ENCODE measurements at regions not wholly inside any gene's neighbourhood (a gene's known extent, or its start where the extent isn't known, plus 50 kb on each side); places are given as distances from the start of the nearest gene placed in this dataset.

GRCh38 chr18:53749766-53750165, 474.7 kb downstream of the MBD2 start:
- Histone ChIP-seq H3K4me1 (no peaks in the 10 kb centered on the region), H3K9me3 (replicated peaks) (no peaks in the 10 kb centered on the region), H3K4me3 (no peak overlapping the region), H3K27ac (no peak overlapping the region), H3K27me3 (no peaks in the 10 kb centered on the region), H3K36me3 (no peaks in the 10 kb centered on the region)
- DNase-seq = no peak

- DNase-seq = no peak
- Histone ChIP-seq H3K36me3 (no peaks in the 10 kb centered on the region), H3K4me1 (no peaks in the 10 kb centered on the region), H3K27ac (no peak overlapping the region), H3K9me3 (replicated peaks) (no peaks in the 10 kb centered on the region), H3K27me3 (no peaks in the 10 kb centered on the region), H3K4me3 (no peak overlapping the region)
Measured at GRCh38 chr18:53747663-53748160, 476.8 kb downstream of the MBD2 start.

GRCh38 chr18:53747210-53747609, 477.3 kb downstream of the MBD2 start:
- no peak overlapping the region for H3K4me3 ChIP-seq
- no peaks in the 10 kb centered on the region for H3K9me3 ChIP-seq (replicated peaks)
- no peaks in the 10 kb centered on the region for H3K4me1 ChIP-seq
- no peak for DNase-seq
- no peak overlapping the region for H3K27ac ChIP-seq
- no peaks in the 10 kb centered on the region for H3K36me3 ChIP-seq
- no peaks in the 10 kb centered on the region for H3K27me3 ChIP-seq

- no peak overlapping the region for H3K4me3 ChIP-seq
- no peak for DNase-seq
- no peaks in the 10 kb centered on the region for H3K9me3 ChIP-seq (replicated peaks)
- no peaks in the 10 kb centered on the region for H3K36me3 ChIP-seq
- H3K27me3 ChIP-seq = no peaks in the 10 kb centered on the region
- H3K27ac ChIP-seq = no peak overlapping the region
- H3K4me1 ChIP-seq = no peaks in the 10 kb centered on the region
Measured at GRCh38 chr18:53745986-53746385, 478.5 kb downstream of the MBD2 start.

GRCh38 chr18:53745224-53745967, 479.1 kb downstream of the MBD2 start:
- no peak overlapping the region for H3K27ac ChIP-seq
- H3K4me1 ChIP-seq = no peaks in the 10 kb centered on the region
- H3K36me3 ChIP-seq = no peaks in the 10 kb centered on the region
- no peaks in the 10 kb centered on the region for H3K9me3 ChIP-seq (replicated peaks)
- DNase-seq = no peak
- no peak overlapping the region for H3K4me3 ChIP-seq
- H3K27me3 ChIP-seq = no peaks in the 10 kb centered on the region

GRCh38 chr18:53739700-53740099, 484.8 kb downstream of the MBD2 start:
- Histone ChIP-seq H3K36me3 (no peaks in the 10 kb centered on the region), H3K27me3 (no peaks in the 10 kb centered on the region), H3K27ac (no peak overlapping the region)

GRCh38 chr18:53735526-53735925, 488.9 kb downstream of the MBD2 start:
- Histone ChIP-seq H3K27ac (no peak overlapping the region), H3K9me3 (replicated peaks) (no peaks in the 10 kb centered on the region), H3K36me3 (no peaks in the 10 kb centered on the region), H3K27me3 (no peaks in the 10 kb centered on the region), H3K4me3 (no peak overlapping the region), H3K4me1 (no peaks in the 10 kb centered on the region)
- DNase-seq = no peak

More at GRCh38 chr18:53739700-53740099, 484.8 kb downstream of the MBD2 start:
- Histone ChIP-seq H3K4me1 (no peaks in the 10 kb centered on the region), H3K9me3 (replicated peaks) (no peaks in the 10 kb centered on the region), H3K4me3 (no peak overlapping the region)
- no peak for DNase-seq

GRCh38 chr18:53715243-53715853, 509.1 kb downstream of the MBD2 start:
- Histone ChIP-seq H3K4me3 (no peak overlapping the region), H3K9me3 (replicated peaks) (no peaks in the 10 kb centered on the region), H3K27ac (no peak overlapping the region), H3K4me1 (no peaks in the 10 kb centered on the region), H3K36me3 (no peaks in the 10 kb centered on the region), H3K27me3 (no peaks in the 10 kb centered on the region)
- DNase-seq = no peak

- H3K4me1 ChIP-seq = no peaks in the 10 kb centered on the region
- H3K36me3 ChIP-seq = no peaks in the 10 kb centered on the region
Measured at GRCh38 chr18:53710080-53710479, 514.4 kb downstream of the MBD2 start.

GRCh38 chr18:53702480-53702879, 522.0 kb downstream of the MBD2 start:
- no peak overlapping the region for H3K27ac ChIP-seq
- H3K4me3 ChIP-seq = no peak overlapping the region
- no peaks in the 10 kb centered on the region for H3K9me3 ChIP-seq (replicated peaks)
- no peak for DNase-seq
- H3K4me1 ChIP-seq = no peaks in the 10 kb centered on the region
- no peaks in the 10 kb centered on the region for H3K36me3 ChIP-seq
- no peaks in the 10 kb centered on the region for H3K27me3 ChIP-seq

More at GRCh38 chr18:53710080-53710479, 514.4 kb downstream of the MBD2 start:
- Histone ChIP-seq H3K27me3 (no peaks in the 10 kb centered on the region), H3K9me3 (replicated peaks) (no peaks in the 10 kb centered on the region), H3K27ac (no peak overlapping the region), H3K4me3 (no peak overlapping the region)
- no peak for DNase-seq

- no peak for DNase-seq
- Histone ChIP-seq H3K9me3 (replicated peaks) (no peaks in the 10 kb centered on the region), H3K27me3 (no peaks in the 10 kb centered on the region), H3K36me3 (no peaks in the 10 kb centered on the region), H3K27ac (no peak overlapping the region), H3K4me3 (no peak overlapping the region), H3K4me1 (no peaks in the 10 kb centered on the region)
Measured at GRCh38 chr18:53701697-53702096, 522.8 kb downstream of the MBD2 start.

- H3K4me1 ChIP-seq = no peaks in the 10 kb centered on the region
- peak; percentile 6 to 26 for DNase-seq
- H3K27me3 ChIP-seq = no peaks in the 10 kb centered on the region
- no peak overlapping the region for H3K4me3 ChIP-seq
- H3K27ac ChIP-seq = no peak overlapping the region
- no peaks in the 10 kb centered on the region for H3K9me3 ChIP-seq (replicated peaks)
- no peaks in the 10 kb centered on the region for H3K36me3 ChIP-seq
Measured at GRCh38 chr18:53698907-53699306, 525.6 kb downstream of the MBD2 start.

- no peak for DNase-seq
- H3K27me3 ChIP-seq = no peaks in the 10 kb centered on the region
- no peaks in the 10 kb centered on the region for H3K4me1 ChIP-seq
- H3K9me3 ChIP-seq (replicated peaks) = no peaks in the 10 kb centered on the region
- no peak overlapping the region for H3K4me3 ChIP-seq
- no peak overlapping the region for H3K27ac ChIP-seq
- H3K36me3 ChIP-seq = no peaks in the 10 kb centered on the region
Measured at GRCh38 chr18:53689886-53690285, 534.6 kb downstream of the MBD2 start.

GRCh38 chr18:53686965-53687364, 537.5 kb downstream of the MBD2 start:
- Histone ChIP-seq H3K9me3 (replicated peaks) (no peaks in the 10 kb centered on the region), H3K4me3 (no peak overlapping the region), H3K36me3 (no peaks in the 10 kb centered on the region), H3K27me3 (no peaks in the 10 kb centered on the region), H3K4me1 (no peaks in the 10 kb centered on the region), H3K27ac (no peak overlapping the region)
- no peak for DNase-seq

- H3K9me3 ChIP-seq (replicated peaks) = no peaks in the 10 kb centered on the region
- no peaks in the 10 kb centered on the region for H3K27me3 ChIP-seq
- H3K27ac ChIP-seq = no peak overlapping the region
- DNase-seq = no peak
- H3K4me3 ChIP-seq = no peak overlapping the region
- no peaks in the 10 kb centered on the region for H3K4me1 ChIP-seq
- H3K36me3 ChIP-seq = no peaks in the 10 kb centered on the region
Measured at GRCh38 chr18:53682796-53683195, 541.7 kb downstream of the MBD2 start.

- no peak overlapping the region for H3K4me3 ChIP-seq
- H3K4me1 ChIP-seq = no peaks in the 10 kb centered on the region
- no peaks in the 10 kb centered on the region for H3K36me3 ChIP-seq
Measured at GRCh38 chr18:53677480-53677879, 547.0 kb downstream of the MBD2 start.

More at GRCh38 chr18:53677480-53677879, 547.0 kb downstream of the MBD2 start:
- H3K27ac ChIP-seq = no peak overlapping the region
- no peak for DNase-seq
- H3K9me3 ChIP-seq (replicated peaks) = no peaks in the 10 kb centered on the region
- H3K27me3 ChIP-seq = no peaks in the 10 kb centered on the region
